Fibroblast of lung (primary cell): ENCODE measurements at regions not wholly inside any gene's neighbourhood (a gene's known extent, or its start where the extent isn't known, plus 50 kb on each side); places are given as distances from the start of the nearest gene placed in this dataset.

Source experiments
- DNase-seq, 2 donors: peaks; one replicate each; pipeline versions ENCODE4 v3.0.0 to v3.0.0-alpha.2; 2010; ENCODE audit warnings: low read depth in 2 of 2
- H2AFZ ChIP-seq: 2 replicates; pipeline ENCODE4 v1.5.1; 2012; ENCODE audit warnings: low read length, control low read depth, inconsistent platforms
- H3K27ac ChIP-seq: 2 replicates; pipeline ENCODE4 v1.5.1; 2011; ENCODE audit warnings: low read length, control low read depth; ENCODE audit not compliant: insufficient read depth
- H3K27me3 ChIP-seq: 2 replicates; pipeline ENCODE4 v1.5.1; 2011; ENCODE audit warnings: mild to moderate bottlenecking, low read length; ENCODE audit not compliant: control insufficient read depth, insufficient read depth
- H3K36me3 ChIP-seq: 2 replicates; pipeline ENCODE4 v1.5.1; 2011; ENCODE audit warnings: low read length; ENCODE audit not compliant: control insufficient read depth, insufficient read depth
- H3K4me1 ChIP-seq: 2 replicates; pipeline ENCODE4 v1.5.1; 2011; ENCODE audit warnings: low read length; ENCODE audit not compliant: control insufficient read depth, insufficient read depth; ENCODE audit errors: extremely low read depth
- H3K4me2 ChIP-seq: 2 replicates; pipeline ENCODE4 v1.5.1; 2011; ENCODE audit warnings: low read length, control low read depth; ENCODE audit not compliant: insufficient read depth; ENCODE audit errors: extremely low read depth
- H3K4me3 ChIP-seq, 4 experiments: fragments of 200-600 bp in 1 of 4; sonication (generic) in 1 of 4; replicated peaks in 1 of 4; 2 replicates each; pipeline ENCODE4 v1.5.1; 2011 to 2016; ENCODE audit warnings: low read length in 4 of 4, low read depth in 3 of 4, mild to moderate bottlenecking in 3 of 4, control low read depth in 2 of 4, inconsistent platforms in 1 of 4, mixed read lengths in 1 of 4; ENCODE audit not compliant: insufficient read depth in 1 of 4; ENCODE audit errors: control extremely low read depth in 1 of 4
- H3K79me2 ChIP-seq: 2 replicates; pipeline ENCODE4 v1.5.1; 2012; ENCODE audit warnings: mild to moderate bottlenecking, low read length, inconsistent platforms; ENCODE audit not compliant: control insufficient read depth, insufficient read depth
- H3K9ac ChIP-seq: 2 replicates; pipeline ENCODE4 v1.5.1; 2011; ENCODE audit warnings: mild to moderate bottlenecking, low read length, control low read depth; ENCODE audit not compliant: insufficient read depth
- H3K9me3 ChIP-seq: 2 replicates; pipeline ENCODE4 v1.5.1; 2012; ENCODE audit warnings: low read depth, low read length; ENCODE audit not compliant: control insufficient read depth, insufficient read depth
- H4K20me1 ChIP-seq: 2 replicates; pipeline ENCODE4 v1.5.1; 2011; ENCODE audit warnings: low read length; ENCODE audit not compliant: control insufficient read depth, insufficient read depth; ENCODE audit errors: extremely low read depth
- EZH2 ChIP-seq: IDR thresholded peaks from 2 replicates; pipeline ENCODE4 v1.5.1; 2012; ENCODE audit warnings: low read length, control low read depth, mild to moderate bottlenecking; ENCODE audit errors: missing control alignments
- TF ChIP-seq, protein P1 (sequence below), 2 donors: IDR thresholded peaks in 1 of 2; conservative IDR thresholded peaks in 1 of 2; 1 replicate in 1 of 2; 2 replicates in 1 of 2; pipeline ENCODE4 v1.5.1; 2011 to 2012; ENCODE audit warnings: low read length in 2 of 2, control low read depth in 1 of 2, inconsistent platforms in 1 of 2, low read depth in 1 of 2, mild to moderate bottlenecking in 1 of 2

DNA sequence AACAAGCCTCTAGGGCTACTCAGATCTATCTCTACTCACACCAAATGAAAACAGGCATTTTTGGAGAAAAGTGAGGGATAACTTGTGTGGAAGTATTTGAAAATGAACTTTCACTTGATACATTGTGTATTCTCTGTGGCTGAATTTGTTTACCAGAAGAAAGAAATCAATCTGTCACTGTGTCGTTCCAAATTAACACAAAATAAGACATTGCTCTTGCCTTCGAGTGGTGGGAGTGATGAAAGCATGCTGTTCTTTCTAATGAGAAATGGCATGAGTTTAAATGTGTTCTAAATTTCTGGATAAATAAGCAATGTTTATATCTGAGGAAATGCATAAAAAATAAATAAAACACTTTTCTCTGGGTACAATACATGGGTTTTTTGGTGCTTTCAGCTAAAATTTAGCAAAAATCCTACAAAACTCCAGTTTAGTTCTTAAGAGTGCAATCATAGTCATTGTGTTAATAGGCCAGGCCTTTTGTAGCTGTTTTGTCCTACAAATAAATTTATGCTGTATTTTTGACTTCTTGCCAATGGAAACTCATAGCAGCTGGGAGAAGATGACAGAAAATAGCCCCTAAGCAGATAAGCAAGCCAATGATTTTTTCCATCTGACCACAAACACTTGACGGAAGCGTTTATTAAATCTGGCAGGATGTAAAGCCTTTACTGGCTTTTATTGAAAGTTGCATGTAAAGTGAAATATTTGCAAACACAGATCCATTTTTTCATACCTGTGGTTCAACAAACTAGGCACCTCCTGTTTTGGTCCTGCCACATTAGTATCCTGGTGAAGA lies 1064.1 kb upstream of the GHITM start:
- Histone ChIP-seq H2AFZ (no peak overlapping the region), H3K27me3 (no peaks in the 10 kb centered on the region), H3K4me1 (no peaks in the 10 kb centered on the region), H3K27ac (no peak overlapping the region), H3K4me2 (no peak overlapping the region), H3K79me2 (no peaks in the 10 kb centered on the region), H3K9ac (no peak overlapping the region), H3K9me3 (no peaks in the 10 kb centered on the region), H4K20me1 (no peaks in the 10 kb centered on the region), H3K36me3 (no peaks in the 10 kb centered on the region), H3K4me3 (no peak overlapping the region)
- TF ChIP-seq, protein P1, sequence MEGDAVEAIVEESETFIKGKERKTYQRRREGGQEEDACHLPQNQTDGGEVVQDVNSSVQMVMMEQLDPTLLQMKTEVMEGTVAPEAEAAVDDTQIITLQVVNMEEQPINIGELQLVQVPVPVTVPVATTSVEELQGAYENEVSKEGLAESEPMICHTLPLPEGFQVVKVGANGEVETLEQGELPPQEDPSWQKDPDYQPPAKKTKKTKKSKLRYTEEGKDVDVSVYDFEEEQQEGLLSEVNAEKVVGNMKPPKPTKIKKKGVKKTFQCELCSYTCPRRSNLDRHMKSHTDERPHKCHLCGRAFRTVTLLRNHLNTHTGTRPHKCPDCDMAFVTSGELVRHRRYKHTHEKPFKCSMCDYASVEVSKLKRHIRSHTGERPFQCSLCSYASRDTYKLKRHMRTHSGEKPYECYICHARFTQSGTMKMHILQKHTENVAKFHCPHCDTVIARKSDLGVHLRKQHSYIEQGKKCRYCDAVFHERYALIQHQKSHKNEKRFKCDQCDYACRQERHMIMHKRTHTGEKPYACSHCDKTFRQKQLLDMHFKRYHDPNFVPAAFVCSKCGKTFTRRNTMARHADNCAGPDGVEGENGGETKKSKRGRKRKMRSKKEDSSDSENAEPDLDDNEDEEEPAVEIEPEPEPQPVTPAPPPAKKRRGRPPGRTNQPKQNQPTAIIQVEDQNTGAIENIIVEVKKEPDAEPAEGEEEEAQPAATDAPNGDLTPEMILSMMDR (conservative IDR thresholded peaks at IDR 0.05 in 1 of 2, IDR thresholded peaks at IDR 0.05 in 1 of 2; ENCODE audit: low read depth in 1 of 2, low read length in 2 of 2): no peak
- no peak for TF ChIP-seq EZH2
- peak in 1 of 2 donors; percentile 68 for DNase-seq

DNA sequence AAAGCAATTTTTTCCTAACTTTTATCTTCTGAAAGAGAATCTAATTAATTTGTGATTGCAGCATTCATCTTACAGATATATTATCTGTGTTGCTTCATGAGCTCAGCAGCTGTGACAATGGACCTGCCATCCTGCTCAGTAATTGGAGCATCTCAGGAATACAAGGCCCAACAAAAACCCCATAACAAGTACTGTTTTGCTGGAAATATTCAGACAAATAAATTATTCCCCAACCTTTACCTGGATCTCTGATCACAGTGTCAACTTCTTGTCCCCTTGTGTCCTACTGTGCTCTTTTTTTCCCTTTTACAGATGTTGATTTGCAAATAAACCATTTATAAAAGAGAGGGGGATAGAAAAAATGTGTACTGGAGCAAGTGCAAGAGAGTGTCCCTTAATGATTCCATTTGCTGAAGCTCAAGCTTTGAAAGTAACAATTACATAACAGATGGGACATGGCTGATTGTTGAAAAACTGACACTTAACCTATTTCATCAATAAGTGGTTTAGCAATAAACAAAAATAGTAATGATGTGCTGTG lies 1063.4 kb upstream of the GHITM start:
- no peaks in the 10 kb centered on the region for H4K20me1 ChIP-seq
- no peak overlapping the region for H2AFZ ChIP-seq
- no peak for DNase-seq
- H3K9me3 ChIP-seq: no peaks in the 10 kb centered on the region
- H3K4me2 ChIP-seq: no peak overlapping the region
- H3K79me2 ChIP-seq: no peaks in the 10 kb centered on the region
- H3K27me3 ChIP-seq: no peaks in the 10 kb centered on the region
- no peak for TF ChIP-seq EZH2
- TF ChIP-seq, protein P1 (conservative IDR thresholded peaks at IDR 0.05 in 1 of 2, IDR thresholded peaks at IDR 0.05 in 1 of 2; ENCODE audit: low read depth in 1 of 2, low read length in 2 of 2): no peak
- H3K36me3 ChIP-seq: no peaks in the 10 kb centered on the region
- H3K4me3 ChIP-seq: no peak overlapping the region
- H3K9ac ChIP-seq: no peak overlapping the region
- H3K27ac ChIP-seq: no peak overlapping the region
- H3K4me1 ChIP-seq: no peaks in the 10 kb centered on the region

DNA sequence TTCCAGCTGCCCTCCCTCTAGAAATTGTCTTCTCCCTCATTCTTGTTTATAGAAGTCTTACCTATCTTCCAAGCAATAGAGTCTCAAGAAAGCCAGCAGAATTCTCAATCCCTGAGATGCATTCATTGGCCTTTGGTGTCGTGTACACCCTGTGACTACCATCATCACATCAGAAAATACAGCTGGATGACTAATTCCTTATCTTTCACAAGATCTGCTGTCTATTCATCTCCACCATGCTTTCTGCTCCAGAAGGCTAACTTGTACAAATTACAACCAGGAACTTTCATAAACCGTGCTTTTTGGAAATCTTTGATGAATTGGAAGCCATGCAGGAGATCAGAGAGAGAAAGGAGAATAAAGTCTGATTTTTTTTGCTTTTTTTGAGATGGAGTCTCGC lies 1062.9 kb upstream of the GHITM start:
- Histone ChIP-seq H3K4me3 (no peak overlapping the region), H3K4me2 (no peak overlapping the region), H4K20me1 (no peaks in the 10 kb centered on the region), H3K27me3 (no peaks in the 10 kb centered on the region), H3K36me3 (no peaks in the 10 kb centered on the region), H3K27ac (no peak overlapping the region), H3K9me3 (no peaks in the 10 kb centered on the region), H2AFZ (no peak overlapping the region), H3K4me1 (no peaks in the 10 kb centered on the region), H3K79me2 (no peaks in the 10 kb centered on the region), H3K9ac (no peak overlapping the region)
- DNase-seq: peak in 1 of 2 donors; percentile 42
- no peak for TF ChIP-seq EZH2
- TF ChIP-seq, protein P1 (conservative IDR thresholded peaks at IDR 0.05 in 1 of 2, IDR thresholded peaks at IDR 0.05 in 1 of 2; ENCODE audit: low read depth in 1 of 2, low read length in 2 of 2): no peak
